Ascending aorta (tissue), 2 donors: ENCODE measurements at regions not wholly inside any gene's neighbourhood (a gene's known extent, or its start where the extent isn't known, plus 50 kb on each side); places are given as distances from the start of the nearest gene placed in this dataset.

ENCODE experiments used
- DNase-seq, 2 donors: peaks; one replicate each; pipeline ENCODE4 v3.0.0-alpha.2; 2019; ENCODE audit warnings: low spot score in 2 of 2
- H3K27ac ChIP-seq, 2 donors: fragments of 200-600 bp; sonication (generic); one replicate each; pipeline ENCODE4 v1.5.1; 2016 to 2017; ENCODE audit warnings: mild to moderate bottlenecking in 1 of 2
- H3K27me3 ChIP-seq: fragments of 200-600 bp; sonication (generic); one replicate; pipeline ENCODE4 v1.5.1; 2017
- H3K36me3 ChIP-seq, 2 donors: fragments of 200-600 bp; sonication (generic); one replicate each; pipeline ENCODE4 v1.5.1; 2016
- H3K4me1 ChIP-seq, 2 donors: fragments of 200-600 bp; sonication (generic); one replicate each; pipeline ENCODE4 v1.5.1; 2016 to 2017; ENCODE audit warnings: mild to moderate bottlenecking in 1 of 2
- H3K4me3 ChIP-seq, 2 donors: fragments of 200-600 bp; sonication (generic); one replicate each; pipeline ENCODE4 v1.5.1; 2016 to 2017; ENCODE audit warnings: mild to moderate bottlenecking in 1 of 2
- H3K9me3 ChIP-seq, 2 donors: fragments of 200-600 bp; sonication (generic); one replicate each; pipeline ENCODE4 v1.5.1; 2016
- intact Hi-C: fragments of 100-400 bp; cut with DNase I; formaldehyde crosslinking; loops from one replicate; pipeline ENCODE4 v1.15.1; 2023
- TF ChIP-seq, protein P1 (sequence below), 3 experiments: fragments of 200-600 bp in 2 of 3; fragments of 450-650 bp in 1 of 3; sonication (generic) in 2 of 3; IDR thresholded peaks; one replicate each; pipeline ENCODE4 v1.5.1; 2016 to 2019; ENCODE audit warnings: antibody characterized with exemption in 3 of 3, mild to moderate bottlenecking in 1 of 3, moderate library complexity in 1 of 3

DNA sequence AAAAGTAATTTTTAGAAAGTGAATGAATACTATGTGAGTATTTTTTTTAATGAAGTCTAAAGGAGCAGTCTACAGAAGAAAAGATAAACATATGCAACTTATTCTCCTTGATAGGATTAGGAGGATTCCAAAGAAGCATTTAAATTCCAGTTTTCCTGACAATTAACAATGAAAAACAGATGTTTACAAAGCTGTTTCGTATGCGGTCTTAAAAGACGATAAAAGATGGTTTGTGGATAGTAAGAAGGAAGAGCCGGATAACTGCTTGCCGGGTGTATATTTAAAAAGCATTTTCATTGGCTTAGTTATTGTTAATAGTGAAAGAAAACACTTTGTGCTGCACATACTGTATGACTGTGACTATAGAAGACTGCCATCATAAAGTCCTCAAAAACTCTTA, 120.0 kb upstream of the C11orf58 start:
- TF ChIP-seq, protein P1, sequence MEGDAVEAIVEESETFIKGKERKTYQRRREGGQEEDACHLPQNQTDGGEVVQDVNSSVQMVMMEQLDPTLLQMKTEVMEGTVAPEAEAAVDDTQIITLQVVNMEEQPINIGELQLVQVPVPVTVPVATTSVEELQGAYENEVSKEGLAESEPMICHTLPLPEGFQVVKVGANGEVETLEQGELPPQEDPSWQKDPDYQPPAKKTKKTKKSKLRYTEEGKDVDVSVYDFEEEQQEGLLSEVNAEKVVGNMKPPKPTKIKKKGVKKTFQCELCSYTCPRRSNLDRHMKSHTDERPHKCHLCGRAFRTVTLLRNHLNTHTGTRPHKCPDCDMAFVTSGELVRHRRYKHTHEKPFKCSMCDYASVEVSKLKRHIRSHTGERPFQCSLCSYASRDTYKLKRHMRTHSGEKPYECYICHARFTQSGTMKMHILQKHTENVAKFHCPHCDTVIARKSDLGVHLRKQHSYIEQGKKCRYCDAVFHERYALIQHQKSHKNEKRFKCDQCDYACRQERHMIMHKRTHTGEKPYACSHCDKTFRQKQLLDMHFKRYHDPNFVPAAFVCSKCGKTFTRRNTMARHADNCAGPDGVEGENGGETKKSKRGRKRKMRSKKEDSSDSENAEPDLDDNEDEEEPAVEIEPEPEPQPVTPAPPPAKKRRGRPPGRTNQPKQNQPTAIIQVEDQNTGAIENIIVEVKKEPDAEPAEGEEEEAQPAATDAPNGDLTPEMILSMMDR (IDR thresholded peaks at IDR 0.05) = no peak
- Histone ChIP-seq H3K4me1 (peaks cover 0 to 6% of the 10 kb centered on the region in 2 donors), H3K27me3 (no peaks in the 10 kb centered on the region), H3K9me3 (no peaks in the 10 kb centered on the region), H3K4me3 (no peak overlapping the region), H3K36me3 (no peaks in the 10 kb centered on the region), H3K27ac (no peak overlapping the region)
- intact Hi-C loops = no loop called here
- no peak for DNase-seq

DNA sequence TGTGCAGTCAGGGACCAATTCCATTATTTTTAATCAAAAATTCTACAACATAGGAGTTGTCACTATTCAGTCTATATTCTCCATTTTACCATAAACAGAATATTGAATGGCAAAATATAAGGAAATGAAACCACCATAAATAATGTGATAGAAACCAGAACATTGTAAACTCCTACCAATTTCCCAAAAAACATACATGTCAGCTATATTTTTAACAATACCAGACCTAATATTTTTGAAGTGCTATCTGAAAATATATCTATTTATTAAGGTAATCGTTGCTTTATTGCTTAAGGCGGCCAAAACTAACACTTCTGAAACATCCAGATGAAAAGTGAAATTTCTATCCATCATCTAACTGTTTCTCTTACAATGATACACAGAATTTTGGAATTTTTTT, 123.0 kb upstream of the C11orf58 start:
- Histone ChIP-seq H3K9me3 (no peaks in the 10 kb centered on the region), H3K27me3 (peaks cover 5% of the 10 kb centered on the region), H3K4me3 (no peak overlapping the region), H3K27ac (no peak overlapping the region), H3K4me1 (peaks cover 0 to 6% of the 10 kb centered on the region in 2 donors), H3K36me3 (no peaks in the 10 kb centered on the region)
- intact Hi-C loops = no loop called here
- TF ChIP-seq, protein P1 (IDR thresholded peaks at IDR 0.05) = no peak
- DNase-seq = no peak

DNA sequence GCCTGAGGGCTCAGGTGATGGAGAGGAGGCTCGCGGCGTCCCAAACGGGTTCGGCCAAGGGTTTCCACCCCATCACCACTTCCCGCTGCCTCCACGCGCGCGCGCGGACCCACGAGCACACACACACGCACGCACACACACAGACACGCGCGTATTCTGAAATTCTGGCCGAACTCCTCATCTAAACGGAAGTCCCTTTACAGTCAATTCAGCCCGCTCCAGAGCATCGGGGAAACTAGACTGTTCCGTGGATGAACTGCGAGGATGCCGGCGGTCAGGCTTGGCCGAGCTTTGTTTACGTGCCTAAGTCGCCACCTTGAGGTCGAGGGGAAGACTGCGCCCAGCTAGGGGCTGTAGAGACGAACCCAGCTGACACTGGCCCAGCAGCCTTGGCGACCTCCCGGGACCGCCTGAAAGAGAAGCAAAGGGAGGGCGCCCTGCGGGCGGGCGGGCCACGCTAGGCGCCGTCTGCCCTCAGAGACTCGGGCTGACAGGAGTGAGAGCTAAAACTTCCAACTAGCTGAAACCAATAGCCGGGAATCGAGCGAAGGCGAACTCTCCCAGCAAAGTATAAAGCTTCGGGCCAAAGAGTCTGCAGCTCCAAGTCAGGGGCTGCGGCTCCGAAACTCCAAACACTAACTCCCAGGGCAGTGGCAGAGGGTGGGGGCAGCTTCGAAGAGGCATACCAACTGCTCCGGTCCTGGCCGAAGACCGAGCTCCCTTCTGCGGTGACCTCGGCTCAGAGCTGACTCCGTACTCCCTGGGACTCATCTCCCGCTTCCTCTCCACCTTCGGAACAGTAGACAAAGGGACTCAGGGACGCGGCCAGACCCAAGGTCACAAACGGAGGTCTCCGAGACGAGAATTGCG, 124.7 kb upstream of the C11orf58 start:
- Histone ChIP-seq H3K36me3 (no peaks in the 10 kb centered on the region), H3K27me3 (peaks cover 5% of the 10 kb centered on the region), H3K27ac (no peak overlapping the region), H3K9me3 (no peaks in the 10 kb centered on the region), H3K4me1 (peaks cover 0 to 6% of the 10 kb centered on the region in 2 donors), H3K4me3 (peak overlapping the region; percentile 51 to 61)
- TF ChIP-seq, protein P1 (IDR thresholded peaks at IDR 0.05) = peak; percentile 67 to 92 (median 78)
- intact Hi-C loops = loop anchor here (5.0 kb wide), 1 partner anchor 796 kb away; no protein-coding TSS in a partner anchor
- DNase-seq = peak in 1 of 2 donors; percentile 88

- intact Hi-C loops = loop anchor here (5.0 kb wide), 1 partner anchor 796 kb away; no protein-coding TSS in a partner anchor
- Histone ChIP-seq H3K4me3 (peak overlapping the region; percentile 51 to 61), H3K9me3 (no peaks in the 10 kb centered on the region), H3K27me3 (peaks cover 5% of the 10 kb centered on the region), H3K27ac (no peak overlapping the region), H3K4me1 (peaks cover 0 to 6% of the 10 kb centered on the region in 2 donors), H3K36me3 (no peaks in the 10 kb centered on the region)
- DNase-seq = no peak
- TF ChIP-seq, protein P1 (IDR thresholded peaks at IDR 0.05) = no peak
Measured at GRCh38 chr11:16613262-16613511, 125.3 kb upstream of the C11orf58 start.

GRCh38 chr11:16612566-16613261, 125.7 kb upstream of the C11orf58 start:
- intact Hi-C loops = loop anchor here (5.0 kb wide), 1 partner anchor 795 kb away; no protein-coding TSS in a partner anchor
- no peak for DNase-seq
- H3K4me1 ChIP-seq = peaks cover 0 to 7% of the 10 kb centered on the region in 2 donors
- peak overlapping the region; percentile 51 to 61 for H3K4me3 ChIP-seq
- TF ChIP-seq, protein P1 (IDR thresholded peaks at IDR 0.05) = no peak
- peaks cover 5% of the 10 kb centered on the region for H3K27me3 ChIP-seq
- no peaks in the 10 kb centered on the region for H3K36me3 ChIP-seq
- H3K27ac ChIP-seq = no peak overlapping the region
- no peaks in the 10 kb centered on the region for H3K9me3 ChIP-seq
